ENCODE measurements at regions not wholly inside any gene's neighbourhood (a gene's known extent, or its start where the extent isn't known, plus 50 kb on each side); places are given as distances from the start of the nearest gene placed in this dataset.

GRCh38 chr10:83723080-83723479, 416.2 kb upstream of the GHITM start:
- H3K27ac ChIP-seq: no peak overlapping the region
- no peaks in the 10 kb centered on the region for H3K4me1 ChIP-seq (ENCODE audit: low read depth, poor library complexity, severe bottlenecking)
- H3K9ac ChIP-seq: no peak overlapping the region
- no peaks in the 10 kb centered on the region for H3K27me3 ChIP-seq (ENCODE audit: insufficient read depth, low read depth)
- no peaks in the 10 kb centered on the region for H3K36me3 ChIP-seq (ENCODE audit: insufficient read depth)
- H3K79me2 ChIP-seq (ENCODE audit: insufficient read depth, low read depth): no peaks in the 10 kb centered on the region
- H3K4me3 ChIP-seq (IDR thresholded peaks at IDR 0.05; ENCODE audit: insufficient read depth, low read depth, low read length): no peak overlapping the region
- H2AFZ ChIP-seq (ENCODE audit: low read depth): no peak overlapping the region
- no peak overlapping the region for H3K4me2 ChIP-seq
- no peaks in the 10 kb centered on the region for H4K20me1 ChIP-seq (ENCODE audit: insufficient read depth)
- TF ChIP-seq CTCF (conservative IDR thresholded peaks at IDR 0.05; ENCODE audit: low read depth, low read length): no peak

GRCh38 chr10:83724471-83725241, 414.7 kb upstream of the GHITM start:
- no peak overlapping the region for H3K9ac ChIP-seq
- H3K27ac ChIP-seq: no peak overlapping the region
- no peak overlapping the region for H3K4me2 ChIP-seq
- TF ChIP-seq CTCF (conservative IDR thresholded peaks at IDR 0.05; ENCODE audit: low read depth, low read length): no peak
- no peaks in the 10 kb centered on the region for H3K27me3 ChIP-seq (ENCODE audit: insufficient read depth, low read depth)
- H2AFZ ChIP-seq (ENCODE audit: low read depth): no peak overlapping the region
- no peaks in the 10 kb centered on the region for H4K20me1 ChIP-seq (ENCODE audit: insufficient read depth)
- no peaks in the 10 kb centered on the region for H3K36me3 ChIP-seq (ENCODE audit: insufficient read depth)
- H3K79me2 ChIP-seq (ENCODE audit: insufficient read depth, low read depth): no peaks in the 10 kb centered on the region
- no peaks in the 10 kb centered on the region for H3K4me1 ChIP-seq (ENCODE audit: low read depth, poor library complexity, severe bottlenecking)
- H3K4me3 ChIP-seq (IDR thresholded peaks at IDR 0.05; ENCODE audit: insufficient read depth, low read depth, low read length): no peak overlapping the region

GRCh38 chr10:83725567-83725966, 413.7 kb upstream of the GHITM start:
- Histone ChIP-seq H3K27me3 (ENCODE audit: insufficient read depth, low read depth) (no peaks in the 10 kb centered on the region), H3K36me3 (ENCODE audit: insufficient read depth) (no peaks in the 10 kb centered on the region), H3K9ac (no peak overlapping the region), H3K27ac (no peak overlapping the region), H3K4me3 (IDR thresholded peaks at IDR 0.05; ENCODE audit: insufficient read depth, low read depth, low read length) (no peak overlapping the region), H4K20me1 (ENCODE audit: insufficient read depth) (no peaks in the 10 kb centered on the region), H3K4me2 (no peak overlapping the region), H2AFZ (ENCODE audit: low read depth) (no peak overlapping the region), H3K4me1 (ENCODE audit: low read depth, poor library complexity, severe bottlenecking) (no peaks in the 10 kb centered on the region), H3K79me2 (ENCODE audit: insufficient read depth, low read depth) (no peaks in the 10 kb centered on the region)
- TF ChIP-seq CTCF (conservative IDR thresholded peaks at IDR 0.05; ENCODE audit: low read depth, low read length): no peak

- Histone ChIP-seq H3K27me3 (ENCODE audit: insufficient read depth, low read depth) (no peaks in the 10 kb centered on the region; the same call in 1 of the 2 replicates), H3K9ac (no peak overlapping the region), H3K4me3 (IDR thresholded peaks at IDR 0.05; ENCODE audit: insufficient read depth, low read depth, low read length) (no peak overlapping the region), H3K79me2 (ENCODE audit: insufficient read depth, low read depth) (no peaks in the 10 kb centered on the region), H3K27ac (no peak overlapping the region), H3K4me1 (ENCODE audit: low read depth, poor library complexity, severe bottlenecking) (no peaks in the 10 kb centered on the region), H3K36me3 (ENCODE audit: insufficient read depth) (no peaks in the 10 kb centered on the region), H4K20me1 (ENCODE audit: insufficient read depth) (no peaks in the 10 kb centered on the region), H2AFZ (ENCODE audit: low read depth) (no peak overlapping the region), H3K4me2 (no peak overlapping the region)
- TF ChIP-seq CTCF (conservative IDR thresholded peaks at IDR 0.05; ENCODE audit: low read depth, low read length): no peak
These were observed 405.0 kb upstream of the GHITM start for GRCh38 chr10:83734278-83734677.

Data from KMS-11 (cell line).